Thyroid gland (tissue), 4 donors: ENCODE measurements at regions not wholly inside any gene's neighbourhood (a gene's known extent, or its start where the extent isn't known, plus 50 kb on each side); places are given as distances from the start of the nearest gene placed in this dataset.

Source experiments
- DNase-seq, 2 donors: peaks; one replicate each; pipeline ENCODE4 v3.0.0-alpha.2; 2019
- H3K27ac ChIP-seq, 3 donors: fragments of 200-600 bp; sonication (generic); 1 replicate in 2 of 3; 2 replicates in 1 of 3; pipeline ENCODE4 v1.5.1; 2016 to 2019; ENCODE audit warnings: mild to moderate bottlenecking in 1 of 3, moderate library complexity in 1 of 3
- H3K27me3 ChIP-seq: fragments of 200-600 bp; sonication (generic); one replicate; pipeline ENCODE4 v1.5.1; 2019
- H3K36me3 ChIP-seq, 2 donors: fragments of 200-600 bp; sonication (generic); one replicate each; pipeline ENCODE4 v1.5.1; 2016 to 2019
- H3K4me1 ChIP-seq, 2 donors: fragments of 200-600 bp; sonication (generic); one replicate each; pipeline ENCODE4 v1.5.1; 2017 to 2019
- H3K4me3 ChIP-seq, 3 donors: fragments of 200-600 bp; sonication (generic); replicated peaks in 1 of 3; 1 replicate in 2 of 3; 2 replicates in 1 of 3; pipeline ENCODE4 v1.5.1; 2016; ENCODE audit warnings: mild to moderate bottlenecking in 1 of 3
- H3K9me3 ChIP-seq: fragments of 200-600 bp; sonication (generic); one replicate; pipeline ENCODE4 v1.5.1; 2017
- CTCF ChIP-seq, 6 experiments: fragments of 200-600 bp in 3 of 6; fragments of 450-650 bp in 3 of 6; sonication (generic) in 3 of 6; IDR thresholded peaks; one replicate each; pipeline ENCODE4 v1.5.1; 2016 to 2019; ENCODE audit warnings: antibody characterized with exemption in 6 of 6, mild to moderate bottlenecking in 2 of 6, inconsistent platforms in 1 of 6, moderate library complexity in 1 of 6
- POLR2A ChIP-seq, 2 donors: fragments of 450-650 bp; IDR thresholded peaks; one replicate each; pipeline ENCODE4 v1.6.1; 2017; ENCODE audit warnings: antibody characterized with exemption in 2 of 2, mild to moderate bottlenecking in 2 of 2, moderate library complexity in 1 of 2
- WGBS, 2 donors: methylation state at CpG; one replicate each; pipeline ENCODE4 v1.1.5; 2017; 5-methylcytosine and 5-hydroxymethylcytosine counted together
- intact Hi-C: fragments of 100-400 bp; cut with DNase I; formaldehyde crosslinking; loops from one replicate; pipeline ENCODE4 v1.15.1; 2023

GRCh38 chr16:8320131-8320530 is 270.2 kb downstream of the TMEM114 start:
- H3K4me3 ChIP-seq = no peak overlapping the region
- no peaks in the 10 kb centered on the region for H3K27me3 ChIP-seq
- H3K36me3 ChIP-seq = no peaks in the 10 kb centered on the region
- H3K9me3 ChIP-seq = no peaks in the 10 kb centered on the region
- TF ChIP-seq POLR2A (IDR thresholded peaks at IDR 0.05) = no peak
- no peak for TF ChIP-seq CTCF (IDR thresholded peaks at IDR 0.05)
- no peak for DNase-seq
- H3K27ac ChIP-seq = no peak overlapping the region
- intact Hi-C loops = no loop called here
- whole genome bisulfite sequencing, 2 donors = 34 to 40% methylated on average over 5 of the region's 5 CpGs
- H3K4me1 ChIP-seq = no peaks in the 10 kb centered on the region

GRCh38 chr16:8310816-8311215 is 279.5 kb downstream of the TMEM114 start:
- TF ChIP-seq CTCF (IDR thresholded peaks at IDR 0.05) (no peak), POLR2A (IDR thresholded peaks at IDR 0.05) (no peak)
- H3K9me3 ChIP-seq = no peaks in the 10 kb centered on the region
- H3K4me1 ChIP-seq = no peaks in the 10 kb centered on the region
- WGBS, 2 donors = 76 to 79% methylated on average over 6 of the region's 6 CpGs
- intact Hi-C loops = no loop called here
- H3K36me3 ChIP-seq = no peaks in the 10 kb centered on the region
- no peak for DNase-seq
- no peak overlapping the region for H3K4me3 ChIP-seq
- no peak overlapping the region for H3K27ac ChIP-seq
- H3K27me3 ChIP-seq = no peaks in the 10 kb centered on the region

- intact Hi-C loops = no loop called here
- 28 to 33% methylated on average over 6 of the region's 6 CpGs for WGBS, 2 donors
- H3K4me3 ChIP-seq = no peak overlapping the region
- no peak for TF ChIP-seq POLR2A (IDR thresholded peaks at IDR 0.05)
- no peak for TF ChIP-seq CTCF (IDR thresholded peaks at IDR 0.05)
- no peak overlapping the region for H3K27ac ChIP-seq
- no peaks in the 10 kb centered on the region for H3K27me3 ChIP-seq
- no peaks in the 10 kb centered on the region for H3K4me1 ChIP-seq
- DNase-seq = no peak
- H3K9me3 ChIP-seq = no peaks in the 10 kb centered on the region
- H3K36me3 ChIP-seq = no peaks in the 10 kb centered on the region
These were observed 280.0 kb downstream of the TMEM114 start for GRCh38 chr16:8310323-8310722.

GRCh38 chr16:8305201-8305600 is 285.1 kb downstream of the TMEM114 start:
- Histone ChIP-seq H3K9me3 (no peaks in the 10 kb centered on the region), H3K27me3 (no peaks in the 10 kb centered on the region), H3K36me3 (no peaks in the 10 kb centered on the region), H3K4me3 (no peak overlapping the region), H3K4me1 (no peaks in the 10 kb centered on the region), H3K27ac (no peak overlapping the region)
- no peak for TF ChIP-seq POLR2A (IDR thresholded peaks at IDR 0.05)
- no peak for TF ChIP-seq CTCF (IDR thresholded peaks at IDR 0.05)
- no peak for DNase-seq
- 59 to 66% methylated on average over 3 of the region's 3 CpGs for WGBS, 2 donors
- intact Hi-C loops = no loop called here

- intact Hi-C loops = no loop called here
- Histone ChIP-seq H3K36me3 (no peaks in the 10 kb centered on the region), H3K9me3 (no peaks in the 10 kb centered on the region), H3K27me3 (no peaks in the 10 kb centered on the region), H3K27ac (no peak overlapping the region), H3K4me1 (no peaks in the 10 kb centered on the region), H3K4me3 (no peak overlapping the region)
- WGBS, 2 donors = 85 to 88% methylated on average over 5 of the region's 5 CpGs
- no peak for DNase-seq
- TF ChIP-seq CTCF (IDR thresholded peaks at IDR 0.05) (no peak), POLR2A (IDR thresholded peaks at IDR 0.05) (no peak)
These were observed 290.7 kb downstream of the TMEM114 start for GRCh38 chr16:8299635-8300034.
